SU-DHL-6 (cell line): ENCODE measurements at regions not wholly inside any gene's neighbourhood (a gene's known extent, or its start where the extent isn't known, plus 50 kb on each side); places are given as distances from the start of the nearest gene placed in this dataset.

Source experiments
- H2AFZ ChIP-seq: fragments of 200-600 bp; sonication (generic); 2 replicates; pipeline ENCODE4 v1.6.1; 2014; ENCODE audit warnings: low read depth, mild to moderate bottlenecking, moderate library complexity, mixed read lengths, antibody characterized with exemption, low read length; ENCODE audit not compliant: severe bottlenecking
- H3F3A ChIP-seq: fragments of 200-600 bp; shearing (Covaris generic); 2 replicates; pipeline ENCODE4 v1.6.0; 2016; ENCODE audit warnings: antibody characterized with exemption, mild to moderate bottlenecking; ENCODE audit not compliant: insufficient read depth
- H3K27ac ChIP-seq: fragments of 200-600 bp; sonication (generic); 2 replicates; pipeline ENCODE4 v1.5.1; 2016; ENCODE audit warnings: low read depth, mild to moderate bottlenecking, low read length, moderate library complexity, mixed read lengths
- H3K27me3 ChIP-seq: fragments of 200-600 bp; sonication (generic), shearing (Covaris generic); 2 replicates; pipeline ENCODE4 v1.6.0; 2014; ENCODE audit warnings: mild to moderate bottlenecking, low read length
- H3K36me3 ChIP-seq: fragments of 200-600 bp; sonication (generic); 2 replicates; pipeline ENCODE4 v1.6.1; 2014; ENCODE audit warnings: mild to moderate bottlenecking, low read length, mixed read lengths
- H3K4me2 ChIP-seq: fragments of 300-600, 200-600 bp; shearing (Covaris generic), sonication (generic); 2 replicates; pipeline ENCODE4 v1.6.0; 2014; ENCODE audit warnings: low read length, low read depth, mild to moderate bottlenecking; ENCODE audit not compliant: poor library complexity, severe bottlenecking
- H3K4me3 ChIP-seq: fragments of 200-600 bp; sonication (generic); 2 replicates; pipeline ENCODE4 v1.5.1; 2014; ENCODE audit warnings: antibody characterized with exemption, low read length, mild to moderate bottlenecking, mixed read lengths; ENCODE audit not compliant: insufficient read depth, poor library complexity, severe bottlenecking
- H3K79me2 ChIP-seq: fragments of 200-600 bp; sonication (generic); 2 replicates; pipeline ENCODE4 v1.6.1; 2014; ENCODE audit warnings: mild to moderate bottlenecking, low read length, moderate library complexity; ENCODE audit not compliant: insufficient read depth
- H3K9ac ChIP-seq: fragments of 200-600 bp; sonication (generic); 2 replicates; pipeline ENCODE4 v1.7.0; 2014; ENCODE audit warnings: mild to moderate bottlenecking, low read length
- H3K9me2 ChIP-seq: fragments of 200-600 bp; sonication (generic); replicated peaks from 2 replicates; pipeline ENCODE4 v1.6.1; 2014; ENCODE audit warnings: low read length; ENCODE audit not compliant: insufficient read depth
- H3K9me3 ChIP-seq: fragments of 200-600 bp; sonication (generic); 2 replicates; pipeline ENCODE4 v1.6.1; 2014; ENCODE audit warnings: low read length, mixed read lengths; ENCODE audit not compliant: insufficient read depth
- H4K20me1 ChIP-seq: fragments of 200-600 bp; sonication (generic); 2 replicates; pipeline ENCODE4 v1.6.1; 2014; ENCODE audit warnings: low read depth, mild to moderate bottlenecking, antibody characterized with exemption, low read length, moderate library complexity, mixed read lengths
- EZH2phosphoT487 ChIP-seq: fragments of 200-600 bp; sonication (generic), shearing (Covaris generic); conservative IDR thresholded peaks from 2 replicates; pipeline ENCODE4 v1.6.1; 2018; ENCODE audit warnings: mild to moderate bottlenecking, antibody characterized with exemption, low read length, moderate library complexity, mixed read lengths
- TF ChIP-seq, protein P1 (sequence below): fragments of 200-600 bp; sonication (generic); IDR thresholded peaks from one replicate; pipeline ENCODE4 v1.5.1; 2017; ENCODE audit warnings: antibody characterized with exemption, mild to moderate bottlenecking, low read length, moderate library complexity; ENCODE audit not compliant: insufficient read depth, poor library complexity, severe bottlenecking

DNA sequence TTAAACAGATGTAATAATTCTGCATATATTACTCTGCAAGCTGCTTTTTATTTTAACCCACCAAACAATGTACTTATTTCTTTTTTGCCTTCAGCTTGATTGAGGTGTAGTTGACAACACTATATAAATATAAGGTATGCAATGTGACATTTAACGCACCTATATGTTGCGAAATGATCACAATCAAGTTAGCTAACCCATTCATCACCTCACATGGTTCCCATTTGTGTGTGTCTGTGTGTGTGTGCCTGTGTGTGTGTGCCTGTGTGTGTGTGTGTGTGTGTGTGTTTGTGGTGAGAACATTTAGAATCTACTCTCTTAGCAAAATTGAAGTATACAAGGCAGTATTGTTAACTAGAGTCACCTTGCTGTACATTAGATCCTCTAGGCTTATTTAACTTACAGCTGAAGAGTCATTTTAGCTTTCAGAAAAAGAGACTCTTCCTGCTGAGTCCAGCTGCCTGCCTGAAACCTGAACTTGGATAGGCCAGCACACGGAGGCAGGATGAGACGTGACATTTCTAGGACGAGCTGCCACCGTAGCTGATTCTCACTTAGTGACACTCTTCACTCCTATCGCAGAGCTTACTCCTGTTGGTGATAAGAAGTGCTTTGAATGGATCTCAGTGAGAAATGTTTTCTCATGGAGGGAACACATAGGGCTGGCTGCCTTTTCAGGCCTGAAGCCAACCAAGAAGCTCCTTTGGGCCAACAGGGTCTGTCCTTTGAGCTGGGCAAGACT, 126.5 kb upstream of the RIPOR2 start:
- no peaks in the 10 kb centered on the region for H3K9me3 ChIP-seq
- H3K27me3 ChIP-seq: no peaks in the 10 kb centered on the region
- no peak overlapping the region for H3K4me2 ChIP-seq
- no peak overlapping the region for H3K27ac ChIP-seq
- H3K9me2 ChIP-seq: no peaks in the 10 kb centered on the region
- H3K9ac ChIP-seq: no peak overlapping the region
- H3K4me3 ChIP-seq: no peak overlapping the region
- no peaks in the 10 kb centered on the region for H3K36me3 ChIP-seq
- H4K20me1 ChIP-seq: no peaks in the 10 kb centered on the region
- H2AFZ ChIP-seq: no peak overlapping the region
- H3F3A ChIP-seq: no peaks in the 10 kb centered on the region
- TF ChIP-seq, protein P1, sequence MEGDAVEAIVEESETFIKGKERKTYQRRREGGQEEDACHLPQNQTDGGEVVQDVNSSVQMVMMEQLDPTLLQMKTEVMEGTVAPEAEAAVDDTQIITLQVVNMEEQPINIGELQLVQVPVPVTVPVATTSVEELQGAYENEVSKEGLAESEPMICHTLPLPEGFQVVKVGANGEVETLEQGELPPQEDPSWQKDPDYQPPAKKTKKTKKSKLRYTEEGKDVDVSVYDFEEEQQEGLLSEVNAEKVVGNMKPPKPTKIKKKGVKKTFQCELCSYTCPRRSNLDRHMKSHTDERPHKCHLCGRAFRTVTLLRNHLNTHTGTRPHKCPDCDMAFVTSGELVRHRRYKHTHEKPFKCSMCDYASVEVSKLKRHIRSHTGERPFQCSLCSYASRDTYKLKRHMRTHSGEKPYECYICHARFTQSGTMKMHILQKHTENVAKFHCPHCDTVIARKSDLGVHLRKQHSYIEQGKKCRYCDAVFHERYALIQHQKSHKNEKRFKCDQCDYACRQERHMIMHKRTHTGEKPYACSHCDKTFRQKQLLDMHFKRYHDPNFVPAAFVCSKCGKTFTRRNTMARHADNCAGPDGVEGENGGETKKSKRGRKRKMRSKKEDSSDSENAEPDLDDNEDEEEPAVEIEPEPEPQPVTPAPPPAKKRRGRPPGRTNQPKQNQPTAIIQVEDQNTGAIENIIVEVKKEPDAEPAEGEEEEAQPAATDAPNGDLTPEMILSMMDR: no peak
- no peak for TF ChIP-seq EZH2phosphoT487
- H3K79me2 ChIP-seq: no peaks in the 10 kb centered on the region

DNA sequence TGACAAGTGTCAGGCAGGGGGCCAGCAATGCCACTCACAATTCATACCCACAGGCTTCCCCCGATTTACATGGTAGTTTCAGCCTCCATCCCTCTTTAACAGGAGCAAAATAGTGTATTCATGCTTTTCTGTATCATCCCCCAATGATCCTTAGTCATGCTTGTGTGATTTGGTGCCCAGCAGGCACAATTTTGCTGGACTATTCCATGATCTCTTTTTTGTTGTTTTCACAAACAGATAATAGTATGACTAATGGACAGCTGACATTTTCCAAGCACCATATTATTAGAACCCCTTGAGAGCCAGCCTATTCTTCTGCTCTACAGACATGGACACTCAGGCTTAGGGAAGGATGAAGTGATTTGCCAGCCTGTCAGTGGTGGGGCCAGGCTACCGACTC, 128.2 kb upstream of the RIPOR2 start:
- Histone ChIP-seq H4K20me1 (no peaks in the 10 kb centered on the region), H3K79me2 (no peaks in the 10 kb centered on the region), H3K9me2 (no peaks in the 10 kb centered on the region), H2AFZ (no peak overlapping the region), H3F3A (no peaks in the 10 kb centered on the region), H3K9ac (no peak overlapping the region), H3K9me3 (no peaks in the 10 kb centered on the region), H3K27me3 (no peaks in the 10 kb centered on the region), H3K27ac (no peak overlapping the region), H3K4me2 (no peak overlapping the region), H3K4me3 (no peak overlapping the region), H3K36me3 (no peaks in the 10 kb centered on the region)
- TF ChIP-seq, protein P1: no peak
- no peak for TF ChIP-seq EZH2phosphoT487

DNA sequence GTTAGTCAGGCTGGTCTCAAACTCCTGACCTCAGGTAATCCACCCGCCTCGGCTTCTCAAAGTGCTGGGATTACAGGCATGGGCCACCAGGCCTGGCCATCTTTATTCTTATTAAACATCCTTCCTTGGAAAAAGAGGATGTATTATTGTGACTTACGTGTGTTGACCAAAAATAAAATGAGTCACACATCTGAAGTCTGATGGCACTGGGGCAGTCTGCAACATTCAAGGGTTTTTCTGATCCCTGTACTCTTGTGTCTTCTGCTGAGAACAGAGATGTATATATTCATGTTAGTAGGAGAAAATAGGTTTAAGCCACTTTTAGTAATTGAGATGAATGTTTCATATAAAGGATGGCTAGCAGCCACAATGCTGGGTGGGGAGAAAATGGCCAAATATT, 129.9 kb upstream of the RIPOR2 start:
- H2AFZ ChIP-seq: no peak overlapping the region
- H3K9me3 ChIP-seq: no peaks in the 10 kb centered on the region
- no peaks in the 10 kb centered on the region for H3K27me3 ChIP-seq
- H3K9me2 ChIP-seq: no peaks in the 10 kb centered on the region
- H3K9ac ChIP-seq: no peak overlapping the region
- no peaks in the 10 kb centered on the region for H3F3A ChIP-seq
- H3K27ac ChIP-seq: no peak overlapping the region
- no peaks in the 10 kb centered on the region for H3K36me3 ChIP-seq
- H4K20me1 ChIP-seq: no peaks in the 10 kb centered on the region
- H3K4me3 ChIP-seq: no peak overlapping the region
- H3K79me2 ChIP-seq: no peaks in the 10 kb centered on the region
- TF ChIP-seq, protein P1: no peak
- no peak for TF ChIP-seq EZH2phosphoT487
- no peak overlapping the region for H3K4me2 ChIP-seq
